GM23338 (cell line): ENCODE measurements at regions not wholly inside any gene's neighbourhood (a gene's known extent, or its start where the extent isn't known, plus 50 kb on each side); places are given as distances from the start of the nearest gene placed in this dataset.

ENCODE experiments used
- ATAC-seq: fragments of 200-7000 bp; cut with Tn5 transposase; 3 replicates; pipeline ENCODE4 v1.9.1; 2020
- DNase-seq: peaks from one replicate; pipeline ENCODE4 v3.0.0-alpha.2; 2015; ENCODE audit warnings: low spot score
- H2AFZ ChIP-seq: fragments of 200-600 bp; sonication (generic); 2 replicates; pipeline ENCODE4 v1.8.0; 2016; ENCODE audit warnings: antibody characterized with exemption, mild to moderate bottlenecking, moderate library complexity
- H3F3A ChIP-seq: fragments of 200-600 bp; sonication (generic); replicated peaks from 2 replicates; pipeline ENCODE4 v1.8.0; 2017; ENCODE audit warnings: antibody characterized with exemption, mixed run types, low read depth
- H3K27ac ChIP-seq: fragments of 200-600 bp; sonication (generic); 2 replicates; pipeline ENCODE4 v1.6.1; 2016; ENCODE audit warnings: low read depth
- H3K27me3 ChIP-seq: fragments of 200-600 bp; sonication (generic); 2 replicates; pipeline ENCODE4 v1.8.0; 2016; ENCODE audit warnings: mild to moderate bottlenecking, mixed run types, moderate library complexity; ENCODE audit not compliant: insufficient read depth
- H3K36me3 ChIP-seq: fragments of 200-600 bp; sonication (generic); 2 replicates; pipeline ENCODE4 v1.8.0; 2016; ENCODE audit warnings: mild to moderate bottlenecking; ENCODE audit not compliant: insufficient read depth
- H3K4me1 ChIP-seq: fragments of 200-600 bp; sonication (generic); 2 replicates; pipeline ENCODE4 v1.8.0; 2016; ENCODE audit warnings: mild to moderate bottlenecking, moderate library complexity; ENCODE audit not compliant: insufficient read depth
- H3K4me2 ChIP-seq: fragments of 200-600 bp; sonication (generic); 2 replicates; pipeline ENCODE4 v1.7.1; 2017; ENCODE audit warnings: mixed run types
- H3K4me3 ChIP-seq: fragments of 200-600 bp; sonication (generic); 2 replicates; pipeline ENCODE4 v1.6.1; 2016; ENCODE audit warnings: mixed run types
- H3K79me2 ChIP-seq: fragments of 200-600 bp; sonication (generic); replicated peaks from 2 replicates; pipeline ENCODE4 v1.8.0; 2017; ENCODE audit warnings: mild to moderate bottlenecking; ENCODE audit not compliant: insufficient read depth
- H3K9me2 ChIP-seq: fragments of 200-600 bp; sonication (generic); 2 replicates; pipeline ENCODE4 v1.8.0; 2017; ENCODE audit not compliant: insufficient read depth
- H4K20me1 ChIP-seq: fragments of 200-600 bp; sonication (generic); replicated peaks from 2 replicates; pipeline ENCODE4 v1.8.0; 2017; ENCODE audit warnings: mild to moderate bottlenecking; ENCODE audit not compliant: insufficient read depth
- H3K27ac Mint-ChIP-seq: 2 replicates; pipeline ENCODE4 v1.8.0; 2020; ENCODE audit warnings: inconsistent platforms, mild to moderate bottlenecking, moderate library complexity, mixed read lengths
- H3K27me3 Mint-ChIP-seq: 3 replicates; pipeline ENCODE4 v1.8.0; 2022; ENCODE audit warnings: low read depth, mild to moderate bottlenecking, moderate library complexity, mixed read lengths, inconsistent platforms; ENCODE audit not compliant: insufficient read depth, poor library complexity
- H3K36me3 Mint-ChIP-seq: 3 replicates; pipeline ENCODE4 v1.8.0; 2021; ENCODE audit warnings: low read depth, mild to moderate bottlenecking, inconsistent platforms, moderate library complexity, mixed read lengths
- H3K4me1 Mint-ChIP-seq: 3 replicates; pipeline ENCODE4 v1.8.0; 2020; ENCODE audit warnings: mild to moderate bottlenecking, inconsistent platforms, mixed read lengths
- H3K4me3 Mint-ChIP-seq: 3 replicates; pipeline ENCODE4 v1.8.0; 2021; ENCODE audit warnings: moderate library complexity, mild to moderate bottlenecking, inconsistent platforms, mixed read lengths
- H3K9me3 Mint-ChIP-seq: 3 replicates; pipeline ENCODE4 v1.8.0; 2020; ENCODE audit warnings: moderate library complexity, mild to moderate bottlenecking, inconsistent platforms, mixed read lengths
- EZH2 ChIP-seq: fragments of 200-600 bp; sonication (generic); IDR thresholded peaks from one replicate; pipeline ENCODE4 v1.8.0; 2017; ENCODE audit warnings: antibody characterized with exemption, mild to moderate bottlenecking, low read depth; ENCODE audit not compliant: unreplicated experiment
- EZH2phosphoT487 ChIP-seq: fragments of 200-600 bp; sonication (generic); IDR thresholded peaks from one replicate; pipeline ENCODE4 v1.8.1; 2018; ENCODE audit warnings: antibody characterized with exemption; ENCODE audit not compliant: unreplicated experiment
- JUNB ChIP-seq: IDR thresholded peaks from one replicate; pipeline ENCODE4 v1.6.1; 2016; ENCODE audit warnings: antibody characterized with exemption; ENCODE audit not compliant: unreplicated experiment
- NANOG ChIP-seq: IDR thresholded peaks from 2 replicates; pipeline ENCODE4 v1.6.1; 2016; ENCODE audit warnings: antibody characterized with exemption, borderline replicate concordance
- POLR2AphosphoS5 ChIP-seq: IDR thresholded peaks from 2 replicates; pipeline ENCODE4 v1.6.1; 2016; ENCODE audit warnings: antibody characterized with exemption, low read depth
- STAT1 ChIP-seq: IDR thresholded peaks from one replicate; pipeline ENCODE4 v1.6.1; 2016; ENCODE audit warnings: antibody characterized with exemption; ENCODE audit not compliant: unreplicated experiment
- ZNF114 ChIP-seq: fragments of 250-450 bp; sonication (Bioruptor Pico); IDR thresholded peaks from 2 replicates; pipeline ENCODE4 v1.5.0; 2020; ENCODE audit warnings: mild to moderate bottlenecking, moderate library complexity
- ZNF331 ChIP-seq: fragments of 250-450 bp; sonication (Bioruptor Pico); IDR thresholded peaks from 2 replicates; pipeline ENCODE4 v1.5.0; 2020; ENCODE audit warnings: low read depth, mild to moderate bottlenecking, moderate library complexity
- TF ChIP-seq, protein P1 (sequence below), 2 experiments: fragments of 200-600 bp in 1 of 2; sonication (generic) in 1 of 2; conservative IDR thresholded peaks; 2 replicates each; pipeline versions ENCODE4 v1.5.1 to v1.6.1; 2016 to 2017; ENCODE audit warnings: antibody characterized with exemption in 2 of 2, low read depth in 2 of 2, mild to moderate bottlenecking in 2 of 2, moderate library complexity in 1 of 2
- TF ChIP-seq, protein P2 (sequence below): fragments of 250-450 bp; sonication (Bioruptor Pico); IDR thresholded peaks from 2 replicates; pipeline ENCODE4 v1.5.0; 2020; ENCODE audit warnings: mild to moderate bottlenecking, moderate library complexity

DNA sequence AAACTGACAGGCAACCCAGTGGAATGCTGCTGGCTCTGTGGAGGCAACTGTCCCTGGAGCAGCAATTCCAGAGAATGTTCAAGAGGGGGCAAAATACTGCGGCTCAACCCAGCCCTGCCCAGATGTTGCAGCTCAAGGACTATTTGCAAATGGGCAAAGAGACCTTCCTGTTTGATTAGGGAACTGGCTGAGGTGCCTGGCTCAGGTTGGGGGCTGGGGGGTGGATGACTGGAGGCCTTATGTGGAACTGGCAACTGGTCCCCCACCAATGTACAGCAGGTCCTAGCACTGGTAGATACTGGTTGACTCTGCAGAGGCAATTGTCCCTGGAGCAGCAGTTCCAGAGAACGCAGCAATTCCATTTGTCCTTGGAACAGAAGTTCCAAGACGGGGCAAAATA, 302.5 kb downstream of the ZPLD1 start:
- Mint-ChIP-seq H3K4me1 (peaks cover 21% of the 10 kb centered on the region), H3K4me3 (no peak overlapping the region), H3K27ac (no peak overlapping the region), H3K9me3 (no peaks in the 10 kb centered on the region), H3K36me3 (0 out of 3 replicates have a peak, but pooled peaks cover 3% of the 10 kb centered on the region), H3K27me3 (peaks cover 4% of the 10 kb centered on the region)
- H3K4me1 ChIP-seq = peaks cover 13% of the 10 kb centered on the region
- no peaks in the 10 kb centered on the region for H4K20me1 ChIP-seq
- ATAC-seq (no peak), DNase-seq (no peak)
- no peaks in the 10 kb centered on the region for H3F3A ChIP-seq
- no peaks in the 10 kb centered on the region for H3K36me3 ChIP-seq
- no peak overlapping the region for H3K4me3 ChIP-seq
- no peak overlapping the region for H3K27ac ChIP-seq
- H3K79me2 ChIP-seq = no peaks in the 10 kb centered on the region
- no peak overlapping the region for H3K4me2 ChIP-seq
- TF ChIP-seq NANOG (no peak), EZH2phosphoT487 (no peak), POLR2AphosphoS5 (no peak), JUNB (no peak), ZNF331 (CRISPR knock-in tag) (no peak), STAT1 (no peak), EZH2 (no peak), ZNF114 (CRISPR knock-in tag) (no peak)
- TF ChIP-seq, protein P1, sequence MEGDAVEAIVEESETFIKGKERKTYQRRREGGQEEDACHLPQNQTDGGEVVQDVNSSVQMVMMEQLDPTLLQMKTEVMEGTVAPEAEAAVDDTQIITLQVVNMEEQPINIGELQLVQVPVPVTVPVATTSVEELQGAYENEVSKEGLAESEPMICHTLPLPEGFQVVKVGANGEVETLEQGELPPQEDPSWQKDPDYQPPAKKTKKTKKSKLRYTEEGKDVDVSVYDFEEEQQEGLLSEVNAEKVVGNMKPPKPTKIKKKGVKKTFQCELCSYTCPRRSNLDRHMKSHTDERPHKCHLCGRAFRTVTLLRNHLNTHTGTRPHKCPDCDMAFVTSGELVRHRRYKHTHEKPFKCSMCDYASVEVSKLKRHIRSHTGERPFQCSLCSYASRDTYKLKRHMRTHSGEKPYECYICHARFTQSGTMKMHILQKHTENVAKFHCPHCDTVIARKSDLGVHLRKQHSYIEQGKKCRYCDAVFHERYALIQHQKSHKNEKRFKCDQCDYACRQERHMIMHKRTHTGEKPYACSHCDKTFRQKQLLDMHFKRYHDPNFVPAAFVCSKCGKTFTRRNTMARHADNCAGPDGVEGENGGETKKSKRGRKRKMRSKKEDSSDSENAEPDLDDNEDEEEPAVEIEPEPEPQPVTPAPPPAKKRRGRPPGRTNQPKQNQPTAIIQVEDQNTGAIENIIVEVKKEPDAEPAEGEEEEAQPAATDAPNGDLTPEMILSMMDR (conservative IDR thresholded peaks at IDR 0.05; ENCODE audit: low read depth in 2 of 2) = no peak
- TF ChIP-seq, protein P2, sequence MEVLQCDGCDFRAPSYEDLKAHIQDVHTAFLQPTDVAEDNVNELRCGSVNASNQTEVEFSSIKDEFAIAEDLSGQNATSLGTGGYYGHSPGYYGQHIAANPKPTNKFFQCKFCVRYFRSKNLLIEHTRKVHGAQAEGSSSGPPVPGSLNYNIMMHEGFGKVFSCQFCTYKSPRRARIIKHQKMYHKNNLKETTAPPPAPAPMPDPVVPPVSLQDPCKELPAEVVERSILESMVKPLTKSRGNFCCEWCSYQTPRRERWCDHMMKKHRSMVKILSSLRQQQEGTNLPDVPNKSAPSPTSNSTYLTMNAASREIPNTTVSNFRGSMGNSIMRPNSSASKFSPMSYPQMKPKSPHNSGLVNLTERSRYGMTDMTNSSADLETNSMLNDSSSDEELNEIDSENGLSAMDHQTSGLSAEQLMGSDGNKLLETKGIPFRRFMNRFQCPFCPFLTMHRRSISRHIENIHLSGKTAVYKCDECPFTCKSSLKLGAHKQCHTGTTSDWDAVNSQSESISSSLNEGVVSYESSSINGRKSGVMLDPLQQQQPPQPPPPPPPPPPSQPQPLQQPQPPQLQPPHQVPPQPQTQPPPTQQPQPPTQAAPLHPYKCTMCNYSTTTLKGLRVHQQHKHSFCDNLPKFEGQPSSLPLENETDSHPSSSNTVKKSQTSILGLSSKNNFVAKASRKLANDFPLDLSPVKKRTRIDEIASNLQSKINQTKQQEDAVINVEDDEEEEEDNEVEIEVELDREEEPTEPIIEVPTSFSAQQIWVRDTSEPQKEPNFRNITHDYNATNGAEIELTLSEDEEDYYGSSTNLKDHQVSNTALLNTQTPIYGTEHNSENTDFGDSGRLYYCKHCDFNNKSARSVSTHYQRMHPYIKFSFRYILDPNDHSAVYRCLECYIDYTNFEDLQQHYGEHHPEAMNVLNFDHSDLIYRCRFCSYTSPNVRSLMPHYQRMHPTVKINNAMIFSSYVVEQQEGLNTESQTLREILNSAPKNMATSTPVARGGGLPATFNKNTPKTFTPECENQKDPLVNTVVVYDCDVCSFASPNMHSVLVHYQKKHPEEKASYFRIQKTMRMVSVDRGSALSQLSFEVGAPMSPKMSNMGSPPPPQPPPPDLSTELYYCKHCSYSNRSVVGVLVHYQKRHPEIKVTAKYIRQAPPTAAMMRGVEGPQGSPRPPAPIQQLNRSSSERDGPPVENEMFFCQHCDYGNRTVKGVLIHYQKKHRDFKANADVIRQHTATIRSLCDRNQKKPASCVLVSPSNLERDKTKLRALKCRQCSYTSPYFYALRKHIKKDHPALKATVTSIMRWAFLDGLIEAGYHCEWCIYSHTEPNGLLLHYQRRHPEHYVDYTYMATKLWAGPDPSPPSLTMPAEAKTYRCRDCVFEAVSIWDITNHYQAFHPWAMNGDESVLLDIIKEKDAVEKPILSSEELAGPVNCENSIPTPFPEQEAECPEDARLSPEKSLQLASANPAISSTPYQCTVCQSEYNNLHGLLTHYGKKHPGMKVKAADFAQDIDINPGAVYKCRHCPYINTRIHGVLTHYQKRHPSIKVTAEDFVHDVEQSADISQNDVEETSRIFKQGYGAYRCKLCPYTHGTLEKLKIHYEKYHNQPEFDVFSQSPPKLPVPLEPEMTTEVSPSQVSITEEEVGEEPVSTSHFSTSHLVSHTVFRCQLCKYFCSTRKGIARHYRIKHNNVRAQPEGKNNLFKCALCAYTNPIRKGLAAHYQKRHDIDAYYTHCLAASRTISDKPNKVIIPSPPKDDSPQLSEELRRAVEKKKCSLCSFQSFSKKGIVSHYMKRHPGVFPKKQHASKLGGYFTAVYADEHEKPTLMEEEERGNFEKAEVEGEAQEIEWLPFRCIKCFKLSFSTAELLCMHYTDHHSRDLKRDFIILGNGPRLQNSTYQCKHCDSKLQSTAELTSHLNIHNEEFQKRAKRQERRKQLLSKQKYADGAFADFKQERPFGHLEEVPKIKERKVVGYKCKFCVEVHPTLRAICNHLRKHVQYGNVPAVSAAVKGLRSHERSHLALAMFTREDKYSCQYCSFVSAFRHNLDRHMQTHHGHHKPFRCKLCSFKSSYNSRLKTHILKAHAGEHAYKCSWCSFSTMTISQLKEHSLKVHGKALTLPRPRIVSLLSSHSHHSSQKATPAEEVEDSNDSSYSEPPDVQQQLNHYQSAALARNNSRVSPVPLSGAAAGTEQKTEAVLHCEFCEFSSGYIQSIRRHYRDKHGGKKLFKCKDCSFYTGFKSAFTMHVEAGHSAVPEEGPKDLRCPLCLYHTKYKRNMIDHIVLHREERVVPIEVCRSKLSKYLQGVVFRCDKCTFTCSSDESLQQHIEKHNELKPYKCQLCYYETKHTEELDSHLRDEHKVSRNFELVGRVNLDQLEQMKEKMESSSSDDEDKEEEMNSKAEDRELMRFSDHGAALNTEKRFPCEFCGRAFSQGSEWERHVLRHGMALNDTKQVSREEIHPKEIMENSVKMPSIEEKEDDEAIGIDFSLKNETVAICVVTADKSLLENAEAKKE (CRISPR knock-in tag) = no peak
- peaks cover 18% of the 10 kb centered on the region for H3K9me2 ChIP-seq
- no peaks in the 10 kb centered on the region for H3K27me3 ChIP-seq
- H2AFZ ChIP-seq = no peak overlapping the region
